ENCODE measurements at regions not wholly inside any gene's neighbourhood (a gene's known extent, or its start where the extent isn't known, plus 50 kb on each side); places are given as distances from the start of the nearest gene placed in this dataset.

DNA sequence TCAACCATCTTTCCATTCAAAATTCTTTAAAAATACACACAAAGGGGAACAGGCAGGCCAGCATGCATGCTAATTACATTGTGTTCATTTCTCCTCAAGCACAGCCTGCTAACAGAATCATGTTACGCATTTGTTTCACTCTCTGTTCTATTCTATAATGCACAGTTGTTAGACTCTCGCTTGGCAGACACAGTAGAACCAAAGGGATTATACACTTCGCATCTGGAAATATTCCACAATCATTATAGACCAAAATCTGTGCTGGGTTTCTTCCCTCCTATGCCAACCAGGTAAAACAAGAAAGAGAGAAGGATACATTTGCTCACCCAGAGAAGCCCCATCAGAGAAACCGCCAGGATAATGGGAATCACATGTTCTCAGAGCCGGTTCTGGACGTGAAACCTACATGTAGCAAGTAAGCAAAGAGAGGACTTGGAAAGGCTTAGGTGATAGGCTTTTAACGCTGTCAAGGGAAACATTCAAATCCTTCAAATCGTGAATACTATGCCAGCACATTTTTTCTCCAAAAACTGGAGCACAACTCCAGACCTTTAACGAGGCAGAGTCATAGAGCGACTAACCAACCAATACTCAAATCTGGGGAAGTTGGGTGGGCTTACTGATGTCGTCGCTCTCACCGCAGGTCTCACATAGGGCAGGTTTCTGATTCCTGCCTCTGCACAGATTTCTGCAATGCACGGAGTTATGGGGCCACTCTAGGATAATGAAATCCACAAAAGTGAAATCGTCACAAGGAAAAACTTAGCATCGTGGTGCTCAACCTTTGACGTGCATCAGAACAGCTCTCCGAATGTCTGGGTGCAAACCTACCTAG, 380.5 kb upstream of the AUTS2 start:
- TF ChIP-seq, protein P1, sequence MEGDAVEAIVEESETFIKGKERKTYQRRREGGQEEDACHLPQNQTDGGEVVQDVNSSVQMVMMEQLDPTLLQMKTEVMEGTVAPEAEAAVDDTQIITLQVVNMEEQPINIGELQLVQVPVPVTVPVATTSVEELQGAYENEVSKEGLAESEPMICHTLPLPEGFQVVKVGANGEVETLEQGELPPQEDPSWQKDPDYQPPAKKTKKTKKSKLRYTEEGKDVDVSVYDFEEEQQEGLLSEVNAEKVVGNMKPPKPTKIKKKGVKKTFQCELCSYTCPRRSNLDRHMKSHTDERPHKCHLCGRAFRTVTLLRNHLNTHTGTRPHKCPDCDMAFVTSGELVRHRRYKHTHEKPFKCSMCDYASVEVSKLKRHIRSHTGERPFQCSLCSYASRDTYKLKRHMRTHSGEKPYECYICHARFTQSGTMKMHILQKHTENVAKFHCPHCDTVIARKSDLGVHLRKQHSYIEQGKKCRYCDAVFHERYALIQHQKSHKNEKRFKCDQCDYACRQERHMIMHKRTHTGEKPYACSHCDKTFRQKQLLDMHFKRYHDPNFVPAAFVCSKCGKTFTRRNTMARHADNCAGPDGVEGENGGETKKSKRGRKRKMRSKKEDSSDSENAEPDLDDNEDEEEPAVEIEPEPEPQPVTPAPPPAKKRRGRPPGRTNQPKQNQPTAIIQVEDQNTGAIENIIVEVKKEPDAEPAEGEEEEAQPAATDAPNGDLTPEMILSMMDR (IDR thresholded peaks at IDR 0.05; ENCODE audit: low read depth, low read length): no peak
- TF ChIP-seq EZH2phosphoT487 (IDR thresholded peaks at IDR 0.05; ENCODE audit: low read depth): no peak

All from OCI-LY3 (cell line).